ENCODE measurements at regions not wholly inside any gene's neighbourhood (a gene's known extent, or its start where the extent isn't known, plus 50 kb on each side); places are given as distances from the start of the nearest gene placed in this dataset.

- TF ChIP-seq POLR2AphosphoS5 (IDR thresholded peaks at IDR 0.05; ENCODE audit: low read depth, low read length) (no peak), POLR2A (IDR thresholded peaks at IDR 0.05; ENCODE audit: low read depth, low read length) (no peak)
These were observed 258.9 kb upstream of the NAV3 start for GRCh38 chr12:77571768-77572167.

All from GM12892 (cell line).